ENCODE measurements at regions not wholly inside any gene's neighbourhood (a gene's known extent, or its start where the extent isn't known, plus 50 kb on each side); places are given as distances from the start of the nearest gene placed in this dataset.
"Not testable (repeated sequence)": the region's sequence is repeated elsewhere in the genome, so short reads cannot be mapped to it uniquely, and the experiment has no call there.

DNA sequence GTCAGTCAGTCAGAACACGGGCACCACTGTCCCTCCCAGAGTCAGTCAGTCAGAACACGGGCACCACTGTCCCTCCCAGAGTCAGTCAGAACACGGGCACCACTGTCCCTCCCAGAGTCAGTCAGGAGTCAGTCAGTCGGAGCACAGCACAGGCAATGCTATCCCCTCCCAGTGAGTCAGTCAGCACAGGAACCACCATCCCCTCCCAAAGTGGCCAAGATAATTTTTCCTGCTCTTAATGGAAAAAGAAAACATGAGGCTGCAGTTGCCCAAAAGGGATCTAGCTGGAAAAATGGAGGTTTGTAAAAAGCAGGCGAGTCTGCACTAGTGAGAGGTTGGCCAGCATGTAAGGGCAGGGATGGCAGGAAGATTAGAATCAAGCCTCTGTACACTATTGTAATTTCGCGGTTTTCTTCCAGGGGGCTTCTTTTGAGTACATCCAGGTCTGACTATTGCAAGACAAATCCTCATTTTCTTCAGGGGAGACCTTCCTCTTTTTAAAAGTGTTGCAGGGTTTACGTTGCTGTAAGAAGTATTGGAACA, 213.8 kb downstream of the SIPA1L2 start:
- no peak for DNase-seq (ENCODE audit: low spot score)

DNA sequence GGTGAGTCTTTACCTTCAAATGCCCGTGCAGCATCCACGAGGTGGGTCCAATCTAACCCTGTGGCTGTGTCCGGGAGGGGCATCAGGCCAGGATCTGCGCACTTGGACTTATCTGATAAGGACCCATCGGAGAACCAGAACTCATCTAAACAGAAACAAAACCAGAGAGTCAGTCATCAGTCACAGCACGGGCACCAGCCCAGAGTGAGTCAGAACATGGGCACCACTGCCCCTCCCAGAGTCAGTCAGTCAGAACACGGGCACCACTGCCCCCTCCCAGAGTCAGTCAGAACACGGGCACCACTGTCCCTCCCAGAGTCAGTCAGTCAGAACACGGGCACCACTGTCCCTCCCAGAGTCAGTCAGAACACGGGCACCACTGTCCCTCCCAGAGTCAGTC, 214.5 kb downstream of the SIPA1L2 start:
- DNase-seq (ENCODE audit: low spot score), result not testable (repeated sequence)

DNA sequence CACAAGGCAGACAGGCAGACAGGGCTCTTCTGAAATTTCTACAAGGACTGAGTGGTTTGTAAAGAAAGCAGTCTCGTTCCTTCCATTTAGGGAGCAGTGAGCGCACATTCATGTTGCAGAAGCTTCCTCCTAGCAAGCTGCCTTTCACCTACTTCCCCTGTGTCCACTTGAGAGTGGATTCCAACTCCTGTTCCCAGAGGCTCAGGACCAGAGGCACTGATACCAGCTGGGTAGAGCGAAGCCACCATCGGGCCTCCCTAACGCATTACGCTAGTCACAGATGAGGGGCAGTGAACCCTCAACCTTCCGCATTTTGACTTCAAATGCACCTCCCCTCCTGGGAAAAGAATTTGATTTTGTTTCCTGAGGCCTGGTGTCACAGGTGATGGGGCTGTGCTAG, 215.8 kb downstream of the SIPA1L2 start:
- DNase-seq (ENCODE audit: low spot score), result no peak

DNA sequence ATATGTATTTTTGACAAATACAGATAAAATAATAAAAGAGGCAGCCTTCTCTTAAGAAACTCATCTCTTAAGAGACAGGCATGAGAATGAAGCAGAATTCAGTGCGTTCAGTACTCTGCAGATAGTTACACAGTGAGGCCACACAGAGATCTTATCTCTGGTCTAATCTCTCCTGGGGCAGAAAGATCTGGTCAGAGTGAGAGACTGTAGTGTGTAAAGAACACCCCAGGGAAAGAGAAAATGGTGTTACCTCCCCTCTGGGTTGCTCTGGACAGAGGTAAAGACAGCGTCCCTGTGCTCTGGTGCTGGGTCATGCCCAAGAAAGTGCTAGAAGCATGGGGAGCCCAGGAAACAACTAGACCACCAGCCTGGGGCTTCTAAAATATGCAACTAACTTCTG, 216.3 kb downstream of the SIPA1L2 start:
- no peak for DNase-seq (ENCODE audit: low spot score)

DNA sequence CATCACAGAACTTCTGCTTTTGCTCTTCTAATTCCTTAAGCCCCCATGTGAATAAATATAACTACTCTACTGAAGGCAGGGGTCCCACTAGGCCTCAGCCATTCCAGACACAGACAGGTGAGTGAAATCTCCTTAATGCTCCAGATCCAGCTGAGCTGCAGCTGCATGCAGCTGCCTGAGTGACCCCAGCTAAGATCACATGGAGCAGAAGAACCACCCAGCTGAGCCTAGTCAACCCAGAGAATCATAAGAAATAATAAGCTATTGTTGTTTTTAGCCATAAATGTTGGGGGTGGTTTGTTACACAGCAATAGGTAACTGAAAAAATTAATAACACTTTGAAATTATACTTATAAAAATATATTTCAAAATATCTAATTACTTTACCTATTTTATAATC, 220.3 kb downstream of the SIPA1L2 start:
- DNase-seq (ENCODE audit: low spot score), result no peak

DNA sequence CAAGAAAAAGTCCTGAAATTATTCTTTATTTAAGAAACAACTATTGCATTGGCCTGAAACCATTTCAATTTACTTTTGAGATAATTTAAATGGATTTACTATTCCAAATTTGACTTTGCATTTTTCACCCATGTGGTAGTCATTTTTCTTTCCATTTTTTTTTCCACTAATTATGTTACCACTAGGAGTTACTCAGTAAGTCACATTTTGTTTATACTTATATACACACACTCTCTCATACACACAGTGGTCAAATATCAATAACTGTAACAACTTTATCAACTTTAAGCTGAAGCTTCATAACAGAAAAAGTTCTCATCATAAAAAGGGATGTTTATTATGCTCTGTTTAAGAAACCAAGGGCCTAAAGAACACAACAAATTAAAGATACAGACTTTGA, 222.8 kb downstream of the SIPA1L2 start:
- no peak for DNase-seq (ENCODE audit: low spot score)

DNA sequence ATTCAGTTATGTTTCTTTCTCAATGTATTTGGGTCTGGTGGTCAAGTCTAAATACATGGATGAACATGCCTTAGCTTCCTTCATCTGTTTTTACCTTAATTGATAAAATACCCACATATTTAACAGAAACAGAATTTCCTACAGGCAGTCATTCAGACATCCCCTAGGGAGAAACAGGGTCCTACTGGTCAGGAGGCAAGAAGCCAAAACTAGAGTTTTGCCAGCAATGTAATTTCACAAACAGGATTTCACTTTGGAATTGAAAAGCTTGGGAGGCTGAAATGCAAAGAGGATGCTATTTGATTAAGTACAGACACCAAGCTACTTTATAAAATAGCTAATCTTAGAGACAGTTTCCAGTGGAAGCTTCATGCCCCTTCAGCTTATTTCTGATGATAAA, 224.2 kb downstream of the SIPA1L2 start:
- DNase-seq (ENCODE audit: low spot score), result no peak

DNA sequence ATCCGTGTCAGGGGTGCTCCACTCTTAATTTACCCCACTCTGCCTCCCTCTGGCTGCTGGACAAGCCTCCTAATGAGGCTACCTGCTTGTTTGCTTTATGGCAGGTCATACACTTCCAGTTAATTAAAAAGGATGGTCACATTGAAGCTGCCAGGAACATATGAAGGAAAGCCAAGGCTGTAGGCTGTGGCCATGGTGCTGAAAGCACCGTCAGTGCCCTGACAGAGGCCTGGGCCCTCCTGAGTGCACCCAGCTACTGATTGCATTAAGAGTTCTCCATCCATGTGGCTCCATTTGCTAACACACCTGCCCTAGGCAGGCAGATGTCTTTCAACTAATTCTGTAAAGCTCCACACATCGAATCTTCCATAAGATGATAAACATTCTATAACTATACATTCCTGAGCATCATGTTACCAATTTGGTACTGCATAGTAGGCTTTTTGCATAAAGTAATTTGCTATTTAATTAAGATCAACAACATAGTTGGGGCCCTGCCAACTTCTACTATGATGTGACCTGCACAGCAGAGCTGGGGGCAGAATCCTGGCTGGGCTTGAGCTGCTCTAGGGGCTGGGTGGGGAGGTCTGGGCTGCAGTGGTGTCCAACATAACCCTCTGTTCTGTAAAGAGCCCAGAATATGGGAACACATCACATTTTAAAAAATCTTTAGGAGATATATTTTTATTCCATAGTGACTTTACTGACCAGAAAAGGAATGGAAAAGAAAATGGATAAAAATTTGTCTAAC, 224.8 kb downstream of the SIPA1L2 start:
- DNase-seq (ENCODE audit: low spot score), result peak; percentile 9

DNA sequence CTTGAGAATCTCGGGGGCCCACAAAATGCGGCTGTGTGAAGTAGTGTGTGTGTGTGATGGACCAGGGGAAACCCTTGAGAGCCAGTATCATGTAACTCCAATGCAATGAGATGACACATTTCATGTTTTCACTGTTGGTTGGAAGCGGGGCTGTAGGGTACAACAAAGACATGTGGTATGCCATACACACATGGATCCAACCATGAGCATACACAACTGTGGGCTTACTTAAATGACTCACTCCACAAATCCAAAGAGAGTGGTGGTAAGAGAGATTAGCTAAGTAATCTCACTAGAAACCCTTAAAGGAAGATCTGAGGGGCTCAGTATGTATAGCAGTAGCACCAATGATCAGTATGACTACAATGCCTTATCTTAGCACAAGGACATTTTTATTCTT, 225.7 kb downstream of the SIPA1L2 start:
- DNase-seq (ENCODE audit: low spot score), result no peak

DNA sequence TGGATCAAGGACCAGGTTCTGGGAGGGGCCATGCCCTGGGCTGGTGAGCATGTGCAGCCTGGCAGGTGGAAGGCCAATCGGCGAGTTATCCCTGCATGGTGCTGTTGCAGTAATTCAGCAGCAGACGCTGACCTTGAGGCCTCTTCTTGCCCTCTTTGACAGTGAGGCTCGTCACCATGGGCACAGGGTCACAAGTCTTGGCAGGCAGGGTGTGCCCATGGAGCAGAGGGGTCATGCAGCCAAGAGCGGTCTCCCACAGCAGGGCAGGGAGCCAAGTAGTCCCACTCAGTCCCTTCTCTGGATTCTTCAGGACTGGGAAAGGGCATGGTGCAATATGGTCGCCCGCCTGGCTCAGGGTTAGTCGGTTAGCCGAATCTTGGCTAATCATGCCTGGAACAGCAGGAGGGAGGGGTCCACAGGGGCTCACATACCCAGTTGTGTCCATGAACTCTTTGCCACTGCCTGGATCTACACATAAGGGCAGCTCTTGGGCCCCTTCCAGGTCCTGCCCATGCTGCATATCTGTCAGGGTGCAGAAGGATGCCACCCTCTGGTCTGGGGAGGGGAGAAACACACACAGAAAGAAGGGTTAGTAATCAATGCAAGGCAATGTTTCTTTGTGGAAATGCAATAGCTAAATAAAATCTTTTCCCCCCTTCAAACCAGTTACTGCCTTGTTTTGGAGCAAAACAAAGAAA, 226.8 kb downstream of the SIPA1L2 start:
- peak; percentile 23 for DNase-seq (ENCODE audit: low spot score)

DNA sequence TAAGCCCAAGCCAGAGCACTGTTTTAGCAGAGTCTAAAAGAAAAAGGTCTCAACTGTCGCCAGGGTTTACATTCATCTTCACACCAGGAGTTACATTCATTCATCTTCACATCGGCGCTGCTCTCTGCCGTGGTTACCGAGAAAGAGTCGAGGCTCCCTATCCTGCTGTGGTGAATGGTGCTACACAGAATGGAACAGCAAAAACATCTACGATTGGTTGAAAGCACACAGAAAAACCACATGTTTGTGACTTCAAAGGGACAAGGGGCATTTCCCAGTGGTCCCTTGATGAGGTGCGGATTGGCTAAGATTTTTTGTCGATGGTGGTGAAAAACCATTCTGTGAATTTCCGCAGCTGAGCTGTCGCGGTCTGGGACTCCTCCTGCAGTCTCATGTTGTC, 231.1 kb downstream of the SIPA1L2 start:
- DNase-seq (ENCODE audit: low spot score), result no peak

DNA sequence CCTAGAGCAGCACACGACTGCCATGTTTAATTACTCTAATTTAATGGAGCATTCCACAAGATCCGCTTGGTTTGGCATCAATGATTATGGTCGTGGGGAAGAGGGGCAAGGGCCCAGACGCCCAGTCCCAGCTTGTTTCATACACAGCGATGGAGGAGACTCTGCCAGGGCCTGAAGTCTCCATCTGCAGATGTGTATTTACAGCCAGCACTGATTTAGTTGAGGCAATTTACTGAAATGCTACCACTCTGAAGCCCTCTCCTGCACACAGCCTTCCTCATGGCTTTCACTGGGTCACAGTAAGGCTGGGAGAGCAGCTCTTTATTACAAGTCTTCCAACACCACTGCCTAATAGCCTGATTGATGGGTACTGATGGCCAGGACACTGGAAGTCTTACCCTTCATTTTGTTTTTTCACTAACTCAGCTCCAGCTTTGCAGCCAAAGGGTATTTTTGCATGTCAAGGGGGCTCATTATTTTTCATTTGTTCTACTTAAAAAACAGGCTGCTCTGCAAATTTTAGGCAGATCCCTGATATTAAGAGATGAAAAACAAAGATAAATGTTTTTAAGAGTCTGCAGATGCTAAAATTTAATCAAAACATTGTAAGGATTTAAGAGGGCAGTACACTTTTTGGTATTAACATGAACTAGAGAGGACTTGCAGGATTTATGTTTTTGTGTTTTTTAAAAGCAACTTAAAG, 236.3 kb downstream of the SIPA1L2 start:
- DNase-seq (ENCODE audit: low spot score), result peak; percentile 28

DNA sequence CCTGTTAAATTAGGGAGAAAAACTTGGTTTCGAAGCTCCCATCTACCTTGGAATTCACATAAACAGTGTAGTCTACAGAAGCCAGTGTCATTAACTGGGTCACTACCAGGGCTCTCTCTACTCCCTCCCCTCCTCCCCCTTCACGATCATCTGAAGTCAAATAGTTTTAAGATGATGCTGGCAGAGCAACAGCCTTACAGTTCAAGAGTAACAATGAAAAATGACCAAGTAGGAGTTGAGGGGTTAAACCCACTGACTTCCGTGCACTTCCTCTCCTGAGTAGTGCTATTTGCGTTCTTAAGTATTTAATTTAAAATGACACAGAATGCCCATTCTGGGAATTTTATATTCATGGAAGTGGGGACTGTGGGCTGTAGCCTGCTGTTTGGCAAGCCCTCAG, 236.9 kb downstream of the SIPA1L2 start:
- DNase-seq (ENCODE audit: low spot score), result peak; percentile 1

DNA sequence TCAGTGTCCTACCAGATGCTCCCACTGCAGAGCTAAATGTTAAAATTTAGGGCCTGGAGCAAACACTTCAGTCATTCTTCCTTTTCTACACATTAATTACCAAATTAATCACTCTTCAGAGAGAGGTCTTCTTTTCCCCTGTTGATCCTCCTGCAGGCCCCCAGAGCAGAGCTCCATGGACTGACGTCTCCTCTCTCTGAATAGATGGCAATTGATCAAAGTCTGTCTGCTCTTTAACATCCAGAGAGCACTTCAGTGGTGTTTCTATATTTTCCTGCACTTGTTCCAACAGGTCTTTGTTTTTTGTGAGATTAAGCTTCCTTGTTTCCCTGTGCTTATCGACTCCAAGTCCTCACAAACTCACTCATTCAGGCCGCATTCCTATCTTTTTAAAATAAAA, 239.3 kb downstream of the SIPA1L2 start:
- DNase-seq (ENCODE audit: low spot score), result no peak

DNA sequence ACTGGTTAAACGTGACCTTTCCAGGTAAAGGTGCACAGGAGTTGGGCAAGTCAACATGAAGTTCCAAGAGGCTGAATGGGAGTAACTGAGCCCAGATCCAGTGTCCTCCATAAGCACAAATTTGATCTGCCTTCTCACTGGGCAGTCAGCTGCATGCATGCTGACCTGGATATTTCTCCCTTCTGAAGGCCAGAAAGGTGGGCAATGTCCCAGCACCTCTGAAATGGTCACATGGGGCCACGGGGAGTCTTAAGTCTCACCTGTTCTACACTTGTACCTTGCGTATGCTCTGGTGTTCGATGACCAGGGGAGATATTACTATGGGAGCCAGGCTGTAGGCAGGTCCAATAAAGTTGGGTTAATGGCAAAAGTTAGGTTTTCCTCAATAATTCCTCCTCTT, 240.2 kb downstream of the SIPA1L2 start:
- no peak for DNase-seq (ENCODE audit: low spot score)

DNA sequence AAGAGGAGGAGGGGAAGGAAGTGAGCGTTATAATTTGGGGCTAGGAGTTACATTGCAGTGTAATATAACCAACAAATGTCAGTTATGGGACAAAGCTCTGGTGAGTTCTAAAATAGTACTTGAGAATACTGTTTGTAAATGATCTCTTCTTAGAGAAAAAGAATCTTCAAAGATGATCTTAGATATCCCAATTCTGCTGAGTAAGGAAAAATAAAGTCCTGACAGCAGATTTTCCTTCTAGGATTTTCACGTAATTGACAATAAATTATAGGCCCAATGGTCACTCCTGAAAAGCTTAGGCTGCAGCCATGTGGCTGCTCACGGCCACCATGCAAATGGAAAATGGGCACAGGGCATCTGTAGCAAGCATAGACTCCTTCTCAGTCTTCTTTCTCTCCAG, 241.6 kb downstream of the SIPA1L2 start:
- no peak for DNase-seq (ENCODE audit: low spot score)

DNA sequence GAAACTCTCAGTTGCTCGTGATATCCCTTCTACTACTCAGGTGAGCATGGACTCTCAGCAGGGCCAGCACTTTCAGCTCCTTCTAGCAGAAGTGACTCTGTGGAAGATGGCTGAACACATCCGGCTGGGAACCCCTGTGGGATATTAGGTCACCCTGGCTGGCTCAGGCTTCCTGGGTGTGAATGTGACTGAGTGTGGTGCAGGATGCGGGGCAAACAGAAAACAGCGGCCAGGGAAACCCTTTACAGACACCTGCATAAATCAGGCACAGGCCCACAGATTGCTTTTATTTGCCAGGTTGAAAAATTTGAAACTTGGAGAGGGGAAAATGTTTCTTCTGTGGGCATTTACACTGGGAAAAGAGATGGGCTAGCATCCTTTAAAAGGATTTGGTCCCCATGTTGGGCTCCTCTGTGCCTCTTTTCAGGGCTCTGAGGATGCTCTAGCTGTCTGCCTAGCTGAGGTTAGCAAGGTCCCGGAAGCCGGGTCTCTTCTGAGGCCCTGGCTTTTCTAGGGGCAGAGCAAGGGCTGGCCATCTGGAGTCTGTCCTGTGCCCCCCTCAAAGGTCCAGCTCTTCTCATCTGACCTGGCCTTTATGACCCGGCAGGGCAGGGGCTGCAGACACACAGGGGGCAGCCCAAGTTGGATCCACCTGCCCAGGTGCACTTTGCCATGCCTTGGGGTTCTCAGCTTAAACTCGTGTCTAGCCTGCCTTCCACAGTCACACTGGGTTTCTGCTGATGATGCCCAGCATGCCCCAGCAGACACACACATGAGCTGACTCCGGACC, 243.0 kb downstream of the SIPA1L2 start:
- DNase-seq (ENCODE audit: low spot score), result no peak

DNA sequence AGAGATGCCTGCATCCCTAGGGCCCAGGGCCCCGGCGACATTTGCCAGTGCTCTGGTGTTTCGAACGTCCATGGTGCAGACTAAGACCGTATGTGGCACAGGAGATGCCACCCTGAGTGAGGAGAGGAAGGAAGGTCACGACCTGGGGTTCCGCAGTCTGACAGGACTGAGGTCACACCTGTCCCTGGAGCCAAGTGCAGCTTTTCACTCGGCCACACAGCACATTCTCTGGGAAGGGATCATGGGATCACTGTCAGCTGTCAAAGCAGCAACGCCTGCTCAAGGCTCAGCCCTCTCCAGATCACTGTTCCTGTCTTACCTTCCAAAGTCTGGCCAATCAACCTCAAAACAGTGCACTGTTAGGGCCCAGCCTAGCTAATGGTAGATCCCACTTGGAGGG, 243.6 kb downstream of the SIPA1L2 start:
- DNase-seq (ENCODE audit: low spot score), result no peak

DNA sequence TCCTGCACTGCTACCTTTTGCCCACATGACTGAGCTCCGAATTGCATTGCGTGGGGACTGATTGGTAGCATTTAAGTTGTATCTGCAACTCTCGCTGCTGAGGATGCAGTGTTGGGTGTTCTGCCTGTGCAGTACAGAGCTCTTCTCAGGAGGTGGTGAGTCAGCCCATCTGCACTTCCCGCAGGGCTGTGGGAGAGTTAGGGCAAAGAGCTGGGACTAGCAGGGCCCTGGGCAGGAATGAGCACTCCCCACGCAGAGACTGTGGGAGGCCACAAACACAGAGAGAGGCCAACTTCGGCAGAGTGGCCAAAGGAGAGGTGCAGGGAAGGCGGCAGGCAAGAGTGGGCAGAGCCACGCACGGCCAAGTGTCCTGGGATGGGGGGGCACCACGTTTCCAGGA, 244.7 kb downstream of the SIPA1L2 start:
- DNase-seq (ENCODE audit: low spot score), result no peak

DNA sequence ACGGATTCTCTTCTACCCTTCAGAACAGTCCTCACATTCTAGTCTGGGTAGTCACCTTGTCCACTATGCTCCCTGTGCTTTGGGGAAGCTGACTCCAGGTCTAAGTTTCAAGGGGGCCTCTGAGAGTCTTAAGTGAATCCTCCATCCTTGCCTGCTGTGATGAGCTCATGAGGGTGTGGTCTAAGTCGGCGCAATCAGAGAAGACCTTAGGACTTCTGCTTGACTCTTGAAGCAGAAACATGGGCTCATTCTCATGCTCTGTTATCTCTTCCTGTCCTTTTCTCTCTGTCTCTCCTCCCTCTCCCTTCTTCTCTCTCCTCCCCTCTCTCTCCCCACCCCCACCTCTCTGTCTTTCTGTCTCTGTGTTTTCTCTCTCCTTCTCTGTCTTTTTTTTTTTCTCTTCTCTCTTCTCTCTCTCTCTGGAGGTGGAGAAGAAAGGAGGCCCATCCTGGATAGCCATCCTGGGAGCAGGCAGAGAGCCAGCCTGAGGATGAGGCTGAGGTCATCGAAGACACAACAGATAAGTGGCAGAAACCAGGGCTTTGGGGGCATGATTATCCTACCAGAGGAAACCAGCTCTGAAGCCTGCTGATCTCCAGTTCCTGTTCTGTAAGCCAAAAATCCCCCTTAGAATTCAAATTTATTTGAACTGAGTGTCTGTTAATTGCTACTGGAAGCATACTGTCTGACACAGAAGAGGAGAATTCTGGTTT, 245.6 kb downstream of the SIPA1L2 start:
- DNase-seq (ENCODE audit: low spot score), result no peak

DNA sequence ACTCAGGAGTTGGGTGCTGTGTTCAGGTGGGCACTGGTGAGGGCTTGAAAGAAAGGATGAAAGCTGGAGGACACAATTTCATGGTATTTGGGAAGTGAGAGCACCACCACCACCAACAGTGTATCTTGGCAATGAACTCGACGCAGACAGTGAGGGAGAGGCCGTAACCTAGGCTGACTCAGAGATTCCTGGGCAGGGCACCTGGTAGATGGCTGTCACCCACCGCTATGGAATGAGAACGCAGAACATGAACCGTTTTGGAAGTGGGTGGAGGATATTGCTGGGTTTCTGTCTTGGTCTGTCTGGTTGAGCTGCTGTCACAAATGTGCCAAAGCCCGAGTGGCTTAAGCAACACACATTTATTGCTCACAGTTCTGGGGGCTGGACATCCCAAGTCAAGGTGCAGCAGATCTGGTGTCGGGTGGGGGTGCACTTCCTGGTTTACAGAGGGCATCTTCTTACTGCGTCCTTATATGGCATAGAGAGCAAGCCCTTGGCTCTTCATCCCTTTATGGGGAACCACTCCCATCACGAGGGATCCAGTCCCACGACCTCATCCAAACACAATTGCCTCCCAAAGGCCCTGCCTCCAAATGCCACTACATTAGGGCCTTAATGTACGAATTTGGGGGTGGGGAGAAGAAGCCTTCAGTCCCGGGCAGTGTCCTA, 246.3 kb downstream of the SIPA1L2 start:
- DNase-seq (ENCODE audit: low spot score), result no peak
